Thoracic aorta (tissue), 2 donors: ENCODE measurements at regions not wholly inside any gene's neighbourhood (a gene's known extent, or its start where the extent isn't known, plus 50 kb on each side); places are given as distances from the start of the nearest gene placed in this dataset.
"Not testable (repeated sequence)": the region's sequence is repeated elsewhere in the genome, so short reads cannot be mapped to it uniquely, and the experiment has no call there.

Experiments used
- ATAC-seq: fragments of 150-250 bp; one replicate; pipeline ENCODE4 v1.8.0; 2017; ENCODE audit warnings: low read depth; ENCODE audit not compliant: insufficient number of reproducible peaks, low FRiP score
- DNase-seq: peaks from one replicate; pipeline ENCODE4 v3.0.0-alpha.2; 2020; ENCODE audit warnings: low spot score
- H3K27ac ChIP-seq, 2 donors: fragments of 200-600 bp; sonication (generic); 1 replicate in 1 of 2; 2 replicates in 1 of 2; pipeline ENCODE4 v1.5.1; 2016; ENCODE audit warnings: mild to moderate bottlenecking in 2 of 2, moderate library complexity in 2 of 2
- H3K27me3 ChIP-seq: fragments of 200-600 bp; sonication (generic); replicated peaks from 2 replicates; pipeline ENCODE4 v1.6.0; 2016; ENCODE audit warnings: mild to moderate bottlenecking; ENCODE audit not compliant: insufficient read depth
- H3K36me3 ChIP-seq: fragments of 200-600 bp; sonication (generic); one replicate; pipeline ENCODE4 v1.5.1; 2016
- H3K4me1 ChIP-seq, 2 donors: fragments of 200-600 bp; sonication (generic); 1 replicate in 1 of 2; 2 replicates in 1 of 2; pipeline versions ENCODE4 v1.5.1 to v1.6.0; 2016; ENCODE audit warnings: low read depth in 2 of 2, mild to moderate bottlenecking in 1 of 2; ENCODE audit not compliant: control insufficient read depth in 1 of 2
- H3K4me3 ChIP-seq: fragments of 200-600 bp; sonication (generic); 2 replicates; pipeline ENCODE4 v1.5.1; 2016; ENCODE audit warnings: mild to moderate bottlenecking
- H3K9me3 ChIP-seq: fragments of 200-600 bp; sonication (generic); 2 replicates; pipeline ENCODE4 v1.5.1; 2016
- TF ChIP-seq, protein P1 (sequence below): fragments of 200-600 bp; sonication (generic); IDR thresholded peaks from one replicate; pipeline ENCODE4 v1.5.1; 2019; ENCODE audit warnings: antibody characterized with exemption

- DNase-seq (no peak), ATAC-seq (no peak)
- TF ChIP-seq, protein P1, sequence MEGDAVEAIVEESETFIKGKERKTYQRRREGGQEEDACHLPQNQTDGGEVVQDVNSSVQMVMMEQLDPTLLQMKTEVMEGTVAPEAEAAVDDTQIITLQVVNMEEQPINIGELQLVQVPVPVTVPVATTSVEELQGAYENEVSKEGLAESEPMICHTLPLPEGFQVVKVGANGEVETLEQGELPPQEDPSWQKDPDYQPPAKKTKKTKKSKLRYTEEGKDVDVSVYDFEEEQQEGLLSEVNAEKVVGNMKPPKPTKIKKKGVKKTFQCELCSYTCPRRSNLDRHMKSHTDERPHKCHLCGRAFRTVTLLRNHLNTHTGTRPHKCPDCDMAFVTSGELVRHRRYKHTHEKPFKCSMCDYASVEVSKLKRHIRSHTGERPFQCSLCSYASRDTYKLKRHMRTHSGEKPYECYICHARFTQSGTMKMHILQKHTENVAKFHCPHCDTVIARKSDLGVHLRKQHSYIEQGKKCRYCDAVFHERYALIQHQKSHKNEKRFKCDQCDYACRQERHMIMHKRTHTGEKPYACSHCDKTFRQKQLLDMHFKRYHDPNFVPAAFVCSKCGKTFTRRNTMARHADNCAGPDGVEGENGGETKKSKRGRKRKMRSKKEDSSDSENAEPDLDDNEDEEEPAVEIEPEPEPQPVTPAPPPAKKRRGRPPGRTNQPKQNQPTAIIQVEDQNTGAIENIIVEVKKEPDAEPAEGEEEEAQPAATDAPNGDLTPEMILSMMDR, result no peak
These were observed 225.9 kb upstream of the MGAT5 start for GRCh38 chr2:134027980-134028379.

DNA sequence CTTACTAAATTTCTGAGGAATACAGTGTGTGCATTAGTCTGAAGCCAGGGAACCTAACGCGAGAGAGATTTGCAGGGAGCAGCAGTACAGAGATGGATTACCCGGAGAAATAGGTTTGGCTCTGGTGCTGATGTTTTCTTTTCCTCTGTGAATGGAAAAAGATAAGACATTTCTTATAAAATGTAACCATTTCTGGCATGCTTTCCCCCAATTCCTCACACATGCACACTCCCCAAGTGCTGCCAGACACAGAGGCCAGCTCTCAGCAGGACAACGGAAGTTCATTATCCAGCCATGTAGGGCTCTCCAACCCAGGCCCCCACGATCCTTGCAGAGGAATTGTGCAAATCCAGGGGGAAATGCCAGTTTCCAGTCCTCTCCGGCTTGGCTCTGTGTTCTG lies 224.5 kb upstream of the MGAT5 start:
- Histone ChIP-seq H3K27me3 (no peaks in the 10 kb centered on the region), H3K4me3 (no peak overlapping the region), H3K4me1 (peaks cover 9 to 45% of the 10 kb centered on the region in 2 donors), H3K9me3 (no peaks in the 10 kb centered on the region), H3K27ac (no peak overlapping the region), H3K36me3 (no peaks in the 10 kb centered on the region)
- TF ChIP-seq, protein P1, result no peak
- no peak for DNase-seq
- ATAC-seq, result no peak

More at GRCh38 chr2:134027980-134028379, 225.9 kb upstream of the MGAT5 start:
- H3K36me3 ChIP-seq, result no peaks in the 10 kb centered on the region
- H3K4me1 ChIP-seq, result peaks cover 9 to 45% of the 10 kb centered on the region in 2 donors
- H3K4me3 ChIP-seq, result peak overlapping the region; percentile 66
- H3K9me3 ChIP-seq, result no peaks in the 10 kb centered on the region
- no peak overlapping the region for H3K27ac ChIP-seq
- H3K27me3 ChIP-seq, result no peaks in the 10 kb centered on the region

- Histone ChIP-seq H3K27ac (no peak overlapping the region), H3K4me3 (no peak overlapping the region), H3K9me3 (no peaks in the 10 kb centered on the region), H3K4me1 (peaks cover 9 to 49% of the 10 kb centered on the region in 2 donors), H3K27me3 (no peaks in the 10 kb centered on the region), H3K36me3 (no peaks in the 10 kb centered on the region)
- TF ChIP-seq, protein P1, result no peak
- no peak for ATAC-seq
- no peak for DNase-seq
These were observed 222.3 kb upstream of the MGAT5 start for GRCh38 chr2:134031539-134031938.

GRCh38 chr2:134035605-134036370 lies 218.1 kb upstream of the MGAT5 start:
- Histone ChIP-seq H3K9me3 (no peaks in the 10 kb centered on the region), H3K4me1 (peaks cover 0 to 18% of the 10 kb centered on the region in 2 donors), H3K36me3 (no peaks in the 10 kb centered on the region), H3K4me3 (no peak overlapping the region), H3K27me3 (no peaks in the 10 kb centered on the region), H3K27ac (no peak overlapping the region)
- DNase-seq (no peak), ATAC-seq (no peak)
- TF ChIP-seq, protein P1, result no peak

DNA sequence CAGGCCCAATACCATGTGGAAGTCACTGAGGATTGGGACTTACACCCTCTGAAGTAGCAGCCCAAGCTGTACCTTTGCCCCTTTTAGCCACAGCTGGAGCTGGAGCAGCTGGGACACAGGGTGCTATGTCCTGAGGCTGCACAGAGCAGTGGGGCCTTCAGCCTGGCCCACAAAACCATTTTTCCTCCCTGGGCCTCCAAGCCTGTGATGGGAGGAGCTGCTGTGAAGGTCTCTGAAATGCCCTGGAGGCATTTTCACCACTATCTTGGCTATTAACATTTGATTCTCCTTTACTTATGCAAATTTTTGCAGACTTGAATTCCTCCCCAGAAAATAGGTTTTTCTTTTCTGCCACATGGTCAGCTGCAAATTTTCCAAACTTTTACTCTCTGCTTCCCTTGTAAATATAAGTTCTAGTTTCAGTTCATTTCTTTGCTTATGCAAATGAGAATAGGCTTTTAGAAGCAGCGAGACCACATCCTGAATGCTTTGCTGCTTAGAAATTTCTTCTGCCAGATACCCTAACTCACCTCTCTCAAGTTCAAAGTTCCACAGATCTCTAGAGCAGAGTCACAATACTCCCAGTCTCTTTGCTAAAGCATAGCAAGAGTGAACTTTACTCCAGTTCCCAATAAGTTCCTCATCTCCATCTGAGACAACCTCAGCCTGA lies 213.8 kb upstream of the MGAT5 start:
- Histone ChIP-seq H3K4me1 (peaks cover 0 to 4% of the 10 kb centered on the region in 2 donors), H3K9me3 (no peaks in the 10 kb centered on the region), H3K27me3 (no peaks in the 10 kb centered on the region), H3K4me3 (no peak overlapping the region), H3K27ac (no peak overlapping the region), H3K36me3 (no peaks in the 10 kb centered on the region)
- ATAC-seq, result no peak
- DNase-seq, result no peak
- TF ChIP-seq, protein P1, result no peak

DNA sequence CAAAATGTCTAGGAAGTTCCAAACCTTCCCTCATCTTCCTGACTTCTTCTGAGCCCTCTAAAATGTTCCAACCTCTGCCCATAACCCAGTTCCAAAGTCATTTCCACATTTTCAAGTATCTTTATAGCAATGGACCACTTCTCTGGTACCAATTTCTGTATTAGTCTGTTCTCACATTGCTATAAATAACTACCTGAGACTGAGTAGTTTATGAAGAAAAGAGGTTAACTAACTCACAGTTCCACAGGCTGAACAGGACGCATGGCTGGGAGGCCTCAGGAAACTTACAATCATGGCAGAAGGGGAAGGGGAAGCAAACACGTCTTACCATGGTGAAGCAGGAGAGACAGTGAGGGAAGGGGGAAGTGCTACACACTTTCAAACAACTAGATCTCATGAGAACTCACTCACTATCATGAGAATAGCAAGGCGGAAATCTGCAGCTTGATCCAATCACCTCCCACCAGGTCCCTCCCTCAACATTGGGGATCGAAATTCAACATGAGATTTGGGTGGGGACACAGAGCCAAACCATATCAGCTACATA lies 213.2 kb upstream of the MGAT5 start:
- not testable (repeated sequence) for H3K27ac ChIP-seq, H3K4me3 ChIP-seq, H3K9me3 ChIP-seq, DNase-seq, H3K36me3 ChIP-seq, H3K4me1 ChIP-seq, ATAC-seq, H3K27me3 ChIP-seq
